ENCODE measurements at regions not wholly inside any gene's neighbourhood (a gene's known extent, or its start where the extent isn't known, plus 50 kb on each side); places are given as distances from the start of the nearest gene placed in this dataset.

DNA sequence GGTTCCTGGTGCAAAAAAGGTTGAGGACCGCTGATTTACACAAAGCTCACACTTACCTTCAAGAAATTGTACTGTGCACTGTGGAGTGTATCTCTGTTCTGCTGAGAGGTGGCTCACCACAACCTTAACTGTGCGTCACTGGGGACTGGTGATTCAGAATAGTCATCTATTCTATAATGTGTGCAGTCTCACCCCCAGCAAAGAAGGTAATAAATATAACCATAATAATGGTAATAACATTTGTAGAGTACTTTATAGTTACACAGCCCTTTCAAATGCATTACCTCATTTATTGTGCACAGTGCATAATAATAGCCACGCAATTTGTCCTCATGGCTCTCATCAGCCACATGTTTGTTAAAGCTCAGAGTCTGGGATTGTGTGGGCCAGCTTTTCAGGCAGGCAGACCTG lies 59.4 kb upstream of the DUSP10 start:
- Histone ChIP-seq H3K27me3 (no peaks in the 10 kb centered on the region), H3K4me3 (no peak overlapping the region), H3K9me3 (no peaks in the 10 kb centered on the region), H3K4me1 (no peaks in the 10 kb centered on the region), H3K27ac (no peak overlapping the region), H3K36me3 (no peaks in the 10 kb centered on the region)
- TF ChIP-seq POLR2A (IDR thresholded peaks at IDR 0.05): no peak
- TF ChIP-seq, protein P1, sequence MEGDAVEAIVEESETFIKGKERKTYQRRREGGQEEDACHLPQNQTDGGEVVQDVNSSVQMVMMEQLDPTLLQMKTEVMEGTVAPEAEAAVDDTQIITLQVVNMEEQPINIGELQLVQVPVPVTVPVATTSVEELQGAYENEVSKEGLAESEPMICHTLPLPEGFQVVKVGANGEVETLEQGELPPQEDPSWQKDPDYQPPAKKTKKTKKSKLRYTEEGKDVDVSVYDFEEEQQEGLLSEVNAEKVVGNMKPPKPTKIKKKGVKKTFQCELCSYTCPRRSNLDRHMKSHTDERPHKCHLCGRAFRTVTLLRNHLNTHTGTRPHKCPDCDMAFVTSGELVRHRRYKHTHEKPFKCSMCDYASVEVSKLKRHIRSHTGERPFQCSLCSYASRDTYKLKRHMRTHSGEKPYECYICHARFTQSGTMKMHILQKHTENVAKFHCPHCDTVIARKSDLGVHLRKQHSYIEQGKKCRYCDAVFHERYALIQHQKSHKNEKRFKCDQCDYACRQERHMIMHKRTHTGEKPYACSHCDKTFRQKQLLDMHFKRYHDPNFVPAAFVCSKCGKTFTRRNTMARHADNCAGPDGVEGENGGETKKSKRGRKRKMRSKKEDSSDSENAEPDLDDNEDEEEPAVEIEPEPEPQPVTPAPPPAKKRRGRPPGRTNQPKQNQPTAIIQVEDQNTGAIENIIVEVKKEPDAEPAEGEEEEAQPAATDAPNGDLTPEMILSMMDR (IDR thresholded peaks at IDR 0.05 in 4 of 5, conservative IDR thresholded peaks at IDR 0.05 in 1 of 5): no peak
- no peak for ATAC-seq
- no peak for DNase-seq
- intact Hi-C loops (cut with DNase I; ENCODE audit: low total_unique reads) (no loop called here), in situ Hi-C loops (cut with MboI; ENCODE audit: low sequenced_read_pairs in 4 of 4) (no loop called here)

DNA sequence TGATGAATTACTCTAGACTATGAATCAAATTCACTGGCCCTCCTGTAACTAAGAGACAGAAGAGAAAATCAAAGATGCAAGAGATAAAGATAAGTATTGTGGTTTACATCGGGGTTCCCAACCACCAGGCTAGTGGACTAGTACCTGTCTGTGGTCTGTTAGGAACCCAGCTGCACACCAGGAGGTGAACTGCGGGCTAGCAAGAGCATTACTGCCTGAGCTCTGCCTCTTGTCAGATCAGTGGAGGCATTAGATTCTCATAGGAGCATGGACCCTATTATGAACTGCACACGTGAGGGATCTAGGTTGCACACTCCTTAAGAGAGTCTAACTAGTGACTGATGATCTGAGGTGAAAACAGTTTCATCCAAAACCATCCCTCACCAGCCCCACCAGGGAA lies 58.9 kb upstream of the DUSP10 start:
- no peak for ATAC-seq
- Histone ChIP-seq H3K4me1 (no peaks in the 10 kb centered on the region), H3K36me3 (no peaks in the 10 kb centered on the region), H3K4me3 (no peak overlapping the region), H3K27me3 (no peaks in the 10 kb centered on the region), H3K9me3 (no peaks in the 10 kb centered on the region), H3K27ac (no peak overlapping the region)
- in situ Hi-C loops (cut with MboI; ENCODE audit: low sequenced_read_pairs in 4 of 4): no loop called here
- TF ChIP-seq, protein P1 (IDR thresholded peaks at IDR 0.05 in 4 of 5, conservative IDR thresholded peaks at IDR 0.05 in 1 of 5): no peak
- no peak for TF ChIP-seq POLR2A (IDR thresholded peaks at IDR 0.05)
- intact Hi-C loops (cut with DNase I; ENCODE audit: low total_unique reads): no loop called here
- DNase-seq: no peak

DNA sequence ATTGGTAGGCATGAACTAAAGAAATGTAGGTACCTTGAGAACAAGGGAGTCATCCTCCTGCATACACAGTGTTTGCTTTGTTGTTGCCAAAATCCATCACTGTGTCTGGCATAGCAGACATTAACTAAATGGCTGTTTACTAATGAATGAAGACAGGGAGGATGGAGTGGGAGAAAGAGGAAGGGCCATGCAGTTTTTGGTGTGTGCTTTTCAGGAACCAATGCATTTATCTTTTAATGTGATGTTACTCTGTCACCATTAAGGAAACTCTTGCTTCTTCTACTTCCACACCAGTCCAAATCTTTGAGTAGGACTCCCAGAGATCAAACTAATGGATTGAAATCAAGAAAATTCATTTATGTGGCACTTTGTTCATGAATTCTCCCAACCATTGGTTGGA lies 55.6 kb upstream of the DUSP10 start:
- intact Hi-C loops (cut with DNase I; ENCODE audit: low total_unique reads): no loop called here
- no peaks in the 10 kb centered on the region for H3K36me3 ChIP-seq
- ATAC-seq (no peak), DNase-seq (no peak)
- H3K9me3 ChIP-seq: no peaks in the 10 kb centered on the region
- TF ChIP-seq, protein P1 (IDR thresholded peaks at IDR 0.05 in 4 of 5, conservative IDR thresholded peaks at IDR 0.05 in 1 of 5): no peak
- no peak for TF ChIP-seq POLR2A (IDR thresholded peaks at IDR 0.05)
- no peak overlapping the region for H3K27ac ChIP-seq
- in situ Hi-C loops (cut with MboI; ENCODE audit: low sequenced_read_pairs in 4 of 4): no loop called here
- no peaks in the 10 kb centered on the region for H3K4me1 ChIP-seq
- no peaks in the 10 kb centered on the region for H3K27me3 ChIP-seq
- no peak overlapping the region for H3K4me3 ChIP-seq

DNA sequence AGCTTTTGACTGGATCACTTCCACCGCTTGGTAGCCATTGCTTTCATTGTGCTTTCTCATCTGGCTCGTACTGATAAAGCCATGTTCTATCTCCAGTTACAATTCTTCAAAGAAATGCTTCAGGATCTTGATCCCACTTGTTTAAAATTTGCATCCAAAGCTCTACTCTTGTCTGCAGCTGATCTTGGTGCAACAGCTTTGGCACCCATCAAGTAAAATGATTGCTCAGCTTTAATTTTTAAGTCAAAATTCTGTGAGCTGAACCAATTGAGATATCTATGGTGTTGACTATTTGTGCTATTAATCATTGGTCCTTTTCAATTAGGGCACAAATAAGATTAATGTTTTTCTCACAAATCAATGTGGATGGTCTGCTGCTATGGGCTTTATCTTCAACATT lies 54.8 kb upstream of the DUSP10 start:
- no peak overlapping the region for H3K4me3 ChIP-seq
- no peak for ATAC-seq
- H3K9me3 ChIP-seq: no peaks in the 10 kb centered on the region
- intact Hi-C loops (cut with DNase I; ENCODE audit: low total_unique reads) (no loop called here), in situ Hi-C loops (cut with MboI; ENCODE audit: low sequenced_read_pairs in 4 of 4) (no loop called here)
- TF ChIP-seq POLR2A (IDR thresholded peaks at IDR 0.05): no peak
- TF ChIP-seq, protein P1 (IDR thresholded peaks at IDR 0.05 in 4 of 5, conservative IDR thresholded peaks at IDR 0.05 in 1 of 5): no peak
- H3K27ac ChIP-seq: no peak overlapping the region
- no peaks in the 10 kb centered on the region for H3K36me3 ChIP-seq
- no peaks in the 10 kb centered on the region for H3K27me3 ChIP-seq
- H3K4me1 ChIP-seq: no peaks in the 10 kb centered on the region
- DNase-seq: no peak

DNA sequence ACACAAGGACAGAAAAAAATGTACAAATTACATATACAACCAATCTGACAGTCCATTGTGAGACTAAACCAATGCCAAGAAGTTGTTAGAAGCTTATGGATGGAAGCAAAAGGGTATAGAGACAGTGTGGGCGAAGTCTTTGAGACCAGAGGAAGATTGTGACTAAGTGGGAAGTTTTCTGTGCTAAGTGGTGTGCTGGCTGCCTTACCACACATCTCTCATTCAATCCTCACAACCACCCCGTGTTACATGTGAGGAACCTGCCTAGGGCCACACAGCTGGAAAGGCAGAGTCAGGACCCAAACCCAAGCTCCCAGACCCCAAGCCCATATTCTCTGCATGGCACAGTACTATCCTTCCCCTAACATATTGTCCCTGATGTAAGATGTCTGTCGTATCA lies 53.5 kb upstream of the DUSP10 start:
- Histone ChIP-seq H3K27ac (no peak overlapping the region), H3K4me1 (no peaks in the 10 kb centered on the region), H3K9me3 (no peaks in the 10 kb centered on the region), H3K36me3 (no peaks in the 10 kb centered on the region), H3K27me3 (no peaks in the 10 kb centered on the region), H3K4me3 (no peak overlapping the region)
- no peak for DNase-seq
- intact Hi-C loops (cut with DNase I; ENCODE audit: low total_unique reads) (no loop called here), in situ Hi-C loops (cut with MboI; ENCODE audit: low sequenced_read_pairs in 4 of 4) (no loop called here)
- ATAC-seq: no peak
- TF ChIP-seq, protein P1 (IDR thresholded peaks at IDR 0.05 in 4 of 5, conservative IDR thresholded peaks at IDR 0.05 in 1 of 5): no peak
- TF ChIP-seq POLR2A (IDR thresholded peaks at IDR 0.05): no peak
